ENCODE measurements at regions not wholly inside any gene's neighbourhood (a gene's known extent, or its start where the extent isn't known, plus 50 kb on each side); places are given as distances from the start of the nearest gene placed in this dataset.

DNA sequence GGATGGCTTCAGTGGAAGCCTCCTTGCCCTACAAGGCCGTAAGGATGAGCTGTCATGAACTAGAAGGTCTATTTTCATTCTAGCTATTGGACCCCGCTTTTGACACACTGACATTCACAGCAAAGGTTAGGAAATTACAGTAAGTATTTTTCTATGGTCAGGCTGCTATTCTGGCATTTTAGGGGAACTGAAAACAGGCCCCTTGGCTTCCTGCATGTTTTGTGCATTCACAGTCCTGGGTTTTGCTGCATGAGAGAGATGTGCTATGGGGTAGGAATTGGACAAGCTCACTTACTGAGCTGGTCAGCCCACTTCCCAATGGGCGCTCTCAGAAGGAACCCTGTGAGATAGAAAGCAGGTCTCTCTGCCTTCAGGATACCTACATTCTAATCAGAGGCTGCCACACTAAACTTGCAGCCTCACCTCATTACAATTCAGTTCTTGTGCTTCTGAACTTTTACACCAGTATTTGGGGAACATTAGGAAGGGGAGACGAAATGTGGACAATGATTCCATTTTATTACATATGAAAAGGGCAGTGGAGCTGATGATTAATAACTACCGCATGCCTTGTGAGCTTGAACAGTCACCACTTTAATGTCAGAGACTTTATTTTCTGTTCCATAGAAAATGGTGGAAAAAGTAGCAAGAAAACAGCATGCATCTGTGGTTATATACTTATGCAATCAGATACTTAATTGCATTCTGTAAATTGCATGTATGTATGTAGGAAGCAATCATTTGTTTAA, 86.6 kb upstream of the TAB2 start:
- Histone ChIP-seq H3K4me1 (replicated peaks in 1 of 4; ENCODE audit: control insufficient read depth in 3 of 4, insufficient read depth in 4 of 4, low read length in 3 of 4) (peaks cover 0 to 7% (median 2%) of the 10 kb centered on the region in 4 experiments; a peak in 3 of 7 replicates), H2AK5ac (ENCODE audit: low read depth, low read length) (no peak overlapping the region), H3K79me1 (ENCODE audit: low read depth, low read length) (no peaks in the 10 kb centered on the region), H2BK20ac (ENCODE audit: low read length) (no peak overlapping the region), H3K23me2 (ENCODE audit: low read depth, low read length) (no peaks in the 10 kb centered on the region), H3K4me3 (ENCODE audit: extremely low read depth in 1 of 4, insufficient read depth in 2 of 4, low read depth in 3 of 4, low read length in 4 of 4) (no peak overlapping the region), H2AFZ (ENCODE audit: low read length) (no peak overlapping the region), H2BK5ac (ENCODE audit: low read depth, low read length) (no peak overlapping the region), H3K9ac (replicated peaks in 1 of 4; ENCODE audit: extremely low read depth in 1 of 4, low read depth in 3 of 4, low read length in 3 of 4) (no peak overlapping the region), H3K14ac (ENCODE audit: insufficient read length) (no peak overlapping the region), H4K20me1 (replicated peaks in 1 of 2; ENCODE audit: control insufficient read depth in 1 of 2, insufficient read depth in 2 of 2, low read length in 2 of 2) (no peaks in the 10 kb centered on the region), H3K4ac (replicated peaks; ENCODE audit: insufficient read length, low read depth, low read length) (no peak overlapping the region), H3K79me2 (ENCODE audit: control insufficient read depth in 1 of 2, insufficient read depth in 2 of 2, low read length in 2 of 2) (no peaks in the 10 kb centered on the region), H3K27ac (ENCODE audit: low read depth, low read length) (no peak overlapping the region), H3K36me3 (ENCODE audit: control insufficient read depth in 2 of 4, insufficient read depth in 4 of 4, low read length in 3 of 4) (no peaks in the 10 kb centered on the region), H3K27me3 (replicated peaks in 1 of 4; ENCODE audit: control insufficient read depth in 3 of 4, extremely low read depth in 1 of 4, insufficient read depth in 3 of 4, low read length in 3 of 4) (no peaks in the 10 kb centered on the region; a peak in 1 of 7 replicates), H3K18ac (ENCODE audit: extremely low read depth, low read length) (no peak overlapping the region), H3K23ac (ENCODE audit: insufficient read length) (no peak overlapping the region), H2BK120ac (replicated peaks; ENCODE audit: low read depth, low read length) (no peak overlapping the region), H4K8ac (ENCODE audit: extremely low read depth, insufficient read depth, low read length) (no peak overlapping the region; the same call in 1 of the 2 replicates), H4K5ac (ENCODE audit: insufficient read length, low read depth, low read length) (no peak overlapping the region), H3K9me3 (ENCODE audit: insufficient read depth in 2 of 2, low read depth in 1 of 2, low read length in 1 of 2) (no peaks in the 10 kb centered on the region), H3K4me2 (ENCODE audit: insufficient read depth in 1 of 2, low read depth in 2 of 2, low read length in 2 of 2) (no peak overlapping the region), H2BK15ac (ENCODE audit: low read length) (no peak overlapping the region), H3K56ac (replicated peaks; ENCODE audit: insufficient read length, low read depth, low read length) (no peak overlapping the region), H4K91ac (replicated peaks; ENCODE audit: insufficient read length, low read length) (no peak overlapping the region), H2BK12ac (ENCODE audit: low read depth, low read length) (no peak overlapping the region)
- CTCF ChIA-PET (ENCODE audit: partially characterized antibody): interaction anchor here (0.6 to 1.9 kb wide), 7 partner anchors 8 to 201 kb away, joined by 3 to 10 read pairs (median 4); no protein-coding TSS in a partner anchor
- FAIRE-seq: no peak
- 85% methylated on average over 5 of the region's 5 CpGs; no CpG with 5 or more reads in 1 of the 2 experiments for WGBS, 2 experiments (ENCODE audit: extremely low coverage in 1 of 2, insufficient coverage in 1 of 2, insufficient read length in 1 of 2, insufficient replicate concordance in 2 of 2, low coverage in 1 of 2, low lambda C conversion rate in 2 of 2, missing lambda C conversion rate in 1 of 2)
- TF ChIP-seq EGR1 (IDR thresholded peaks at IDR 0.05; ENCODE audit: borderline replicate concordance, low read depth, low read length) (no peak), CHD2 (IDR thresholded peaks at IDR 0.05; ENCODE audit: low read length) (no peak), CTBP2 (IDR thresholded peaks at IDR 0.05; ENCODE audit: borderline replicate concordance, insufficient read depth, insufficient read length, low read length) (no peak), JUND (IDR thresholded peaks at IDR 0.05; ENCODE audit: low read length) (no peak), RBBP5 (IDR thresholded peaks at IDR 0.05; ENCODE audit: borderline replicate concordance, low read depth, low read length) (no peak)
- DNase-seq (ENCODE audit: low read depth in 1 of 2, low spot score in 2 of 2): no peak
- POLR2A ChIA-PET (ENCODE audit: partially characterized antibody): no interaction called here

Measured in H1 (cell line).